ENCODE measurements at regions not wholly inside any gene's neighbourhood (a gene's known extent, or its start where the extent isn't known, plus 50 kb on each side); places are given as distances from the start of the nearest gene placed in this dataset.

- TF ChIP-seq, protein P1, sequence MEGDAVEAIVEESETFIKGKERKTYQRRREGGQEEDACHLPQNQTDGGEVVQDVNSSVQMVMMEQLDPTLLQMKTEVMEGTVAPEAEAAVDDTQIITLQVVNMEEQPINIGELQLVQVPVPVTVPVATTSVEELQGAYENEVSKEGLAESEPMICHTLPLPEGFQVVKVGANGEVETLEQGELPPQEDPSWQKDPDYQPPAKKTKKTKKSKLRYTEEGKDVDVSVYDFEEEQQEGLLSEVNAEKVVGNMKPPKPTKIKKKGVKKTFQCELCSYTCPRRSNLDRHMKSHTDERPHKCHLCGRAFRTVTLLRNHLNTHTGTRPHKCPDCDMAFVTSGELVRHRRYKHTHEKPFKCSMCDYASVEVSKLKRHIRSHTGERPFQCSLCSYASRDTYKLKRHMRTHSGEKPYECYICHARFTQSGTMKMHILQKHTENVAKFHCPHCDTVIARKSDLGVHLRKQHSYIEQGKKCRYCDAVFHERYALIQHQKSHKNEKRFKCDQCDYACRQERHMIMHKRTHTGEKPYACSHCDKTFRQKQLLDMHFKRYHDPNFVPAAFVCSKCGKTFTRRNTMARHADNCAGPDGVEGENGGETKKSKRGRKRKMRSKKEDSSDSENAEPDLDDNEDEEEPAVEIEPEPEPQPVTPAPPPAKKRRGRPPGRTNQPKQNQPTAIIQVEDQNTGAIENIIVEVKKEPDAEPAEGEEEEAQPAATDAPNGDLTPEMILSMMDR (IDR thresholded peaks at IDR 0.05; ENCODE audit: low read depth, low read length, missing input control), result no peak
- TF ChIP-seq FOXA2 (IDR thresholded peaks at IDR 0.05) (no peak), HNF4G (IDR thresholded peaks at IDR 0.05) (no peak), YY1 (IDR thresholded peaks at IDR 0.05) (no peak), ATF3 (IDR thresholded peaks at IDR 0.05) (no peak)
Measured at GRCh38 chr6:80903711-80904110, 797.2 kb downstream of the BCKDHB start (continued).

- Histone ChIP-seq H3K9ac (ENCODE audit: low read depth in 1 of 2, low read length in 2 of 2) (no peak overlapping the region), H3K4me1 (ENCODE audit: control insufficient read depth in 4 of 4, insufficient read depth in 4 of 4, low read length in 3 of 4) (no peaks in the 10 kb centered on the region), H3K27me3 (ENCODE audit: control insufficient read depth in 4 of 4, insufficient read depth in 4 of 4, low read length in 3 of 4) (peaks cover 0 to 3% (median 0%) of the 10 kb centered on the region in 4 donors), H3K4me3 (ENCODE audit: low read depth in 1 of 3, low read length in 3 of 3) (no peak overlapping the region), H3K27ac (ENCODE audit: low read depth in 1 of 2, low read length in 2 of 2) (no peak overlapping the region), H3K36me3 (ENCODE audit: control insufficient read depth in 4 of 4, insufficient read depth in 3 of 4, low read depth in 1 of 4, low read length in 3 of 4) (no peaks in the 10 kb centered on the region), H3K9me3 (ENCODE audit: control insufficient read depth in 4 of 4, low read length in 3 of 4) (no peaks in the 10 kb centered on the region)
- 76% methylated on average over 2 of the region's 2 CpGs for WGBS
- DNase-seq (ENCODE audit: low spot score), result no peak
- no peak for TF ChIP-seq ATF3 (IDR thresholded peaks at IDR 0.05)
- TF ChIP-seq JUND (IDR thresholded peaks at IDR 0.05), result no peak
- no peak for TF ChIP-seq HNF4G (IDR thresholded peaks at IDR 0.05)
- TF ChIP-seq, protein P2, sequence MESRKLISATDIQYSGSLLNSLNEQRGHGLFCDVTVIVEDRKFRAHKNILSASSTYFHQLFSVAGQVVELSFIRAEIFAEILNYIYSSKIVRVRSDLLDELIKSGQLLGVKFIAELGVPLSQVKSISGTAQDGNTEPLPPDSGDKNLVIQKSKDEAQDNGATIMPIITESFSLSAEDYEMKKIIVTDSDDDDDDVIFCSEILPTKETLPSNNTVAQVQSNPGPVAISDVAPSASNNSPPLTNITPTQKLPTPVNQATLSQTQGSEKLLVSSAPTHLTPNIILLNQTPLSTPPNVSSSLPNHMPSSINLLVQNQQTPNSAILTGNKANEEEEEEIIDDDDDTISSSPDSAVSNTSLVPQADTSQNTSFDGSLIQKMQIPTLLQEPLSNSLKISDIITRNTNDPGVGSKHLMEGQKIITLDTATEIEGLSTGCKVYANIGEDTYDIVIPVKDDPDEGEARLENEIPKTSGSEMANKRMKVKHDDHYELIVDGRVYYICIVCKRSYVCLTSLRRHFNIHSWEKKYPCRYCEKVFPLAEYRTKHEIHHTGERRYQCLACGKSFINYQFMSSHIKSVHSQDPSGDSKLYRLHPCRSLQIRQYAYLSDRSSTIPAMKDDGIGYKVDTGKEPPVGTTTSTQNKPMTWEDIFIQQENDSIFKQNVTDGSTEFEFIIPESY (IDR thresholded peaks at IDR 0.05), result no peak
- TF ChIP-seq SP1 (IDR thresholded peaks at IDR 0.05), result no peak
- TF ChIP-seq HNF4A (conservative IDR thresholded peaks at IDR 0.05), result no peak
- TF ChIP-seq TAF1 (conservative IDR thresholded peaks at IDR 0.05), result no peak
- no peak for TF ChIP-seq YY1 (IDR thresholded peaks at IDR 0.05)
- TF ChIP-seq RXRA (IDR thresholded peaks at IDR 0.05), result no peak
- TF ChIP-seq FOXA1 (IDR thresholded peaks at IDR 0.05), result no peak
- TF ChIP-seq GABPA (IDR thresholded peaks at IDR 0.05 in 1 of 2, conservative IDR thresholded peaks at IDR 0.05 in 1 of 2), result no peak
- no peak for TF ChIP-seq EGR1 (IDR thresholded peaks at IDR 0.05; ENCODE audit: low read depth in 2 of 2)
- TF ChIP-seq, protein P3, sequence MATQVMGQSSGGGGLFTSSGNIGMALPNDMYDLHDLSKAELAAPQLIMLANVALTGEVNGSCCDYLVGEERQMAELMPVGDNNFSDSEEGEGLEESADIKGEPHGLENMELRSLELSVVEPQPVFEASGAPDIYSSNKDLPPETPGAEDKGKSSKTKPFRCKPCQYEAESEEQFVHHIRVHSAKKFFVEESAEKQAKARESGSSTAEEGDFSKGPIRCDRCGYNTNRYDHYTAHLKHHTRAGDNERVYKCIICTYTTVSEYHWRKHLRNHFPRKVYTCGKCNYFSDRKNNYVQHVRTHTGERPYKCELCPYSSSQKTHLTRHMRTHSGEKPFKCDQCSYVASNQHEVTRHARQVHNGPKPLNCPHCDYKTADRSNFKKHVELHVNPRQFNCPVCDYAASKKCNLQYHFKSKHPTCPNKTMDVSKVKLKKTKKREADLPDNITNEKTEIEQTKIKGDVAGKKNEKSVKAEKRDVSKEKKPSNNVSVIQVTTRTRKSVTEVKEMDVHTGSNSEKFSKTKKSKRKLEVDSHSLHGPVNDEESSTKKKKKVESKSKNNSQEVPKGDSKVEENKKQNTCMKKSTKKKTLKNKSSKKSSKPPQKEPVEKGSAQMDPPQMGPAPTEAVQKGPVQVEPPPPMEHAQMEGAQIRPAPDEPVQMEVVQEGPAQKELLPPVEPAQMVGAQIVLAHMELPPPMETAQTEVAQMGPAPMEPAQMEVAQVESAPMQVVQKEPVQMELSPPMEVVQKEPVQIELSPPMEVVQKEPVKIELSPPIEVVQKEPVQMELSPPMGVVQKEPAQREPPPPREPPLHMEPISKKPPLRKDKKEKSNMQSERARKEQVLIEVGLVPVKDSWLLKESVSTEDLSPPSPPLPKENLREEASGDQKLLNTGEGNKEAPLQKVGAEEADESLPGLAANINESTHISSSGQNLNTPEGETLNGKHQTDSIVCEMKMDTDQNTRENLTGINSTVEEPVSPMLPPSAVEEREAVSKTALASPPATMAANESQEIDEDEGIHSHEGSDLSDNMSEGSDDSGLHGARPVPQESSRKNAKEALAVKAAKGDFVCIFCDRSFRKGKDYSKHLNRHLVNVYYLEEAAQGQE (IDR thresholded peaks at IDR 0.05), result no peak
- TF ChIP-seq, protein P1 (IDR thresholded peaks at IDR 0.05; ENCODE audit: low read depth, low read length, missing input control), result no peak
- no peak for TF ChIP-seq FOXA2 (IDR thresholded peaks at IDR 0.05)
- TF ChIP-seq RAD21 (IDR thresholded peaks at IDR 0.05), result no peak
- TF ChIP-seq NR2F2 (IDR thresholded peaks at IDR 0.05), result no peak
Measured at GRCh38 chr6:80886475-80886874, 780.0 kb downstream of the BCKDHB start.
